Naive B cell (primary cell): ENCODE measurements at regions not wholly inside any gene's neighbourhood (a gene's known extent, or its start where the extent isn't known, plus 50 kb on each side); places are given as distances from the start of the nearest gene placed in this dataset.
"Not testable (repeated sequence)": the region's sequence is repeated elsewhere in the genome, so short reads cannot be mapped to it uniquely, and the experiment has no call there.

Source experiments
- ATAC-seq, 2 donors: fragments of 150-1000 bp; cut with Tn5 transposase; 2 replicates each; pipeline ENCODE4 v1.10.0; 2021; ENCODE audit warnings: low read depth in 2 of 2, mild to moderate bottlenecking in 2 of 2, moderate library complexity in 2 of 2
- DNase-seq: peaks from one replicate; pipeline ENCODE4 v3.0.0; 2022
- H3K27ac Mint-ChIP-seq, 6 donors: one replicate each; pipeline ENCODE4 v1.8.0; 2020 to 2022; ENCODE audit warnings: mild to moderate bottlenecking in 6 of 6, mixed read lengths in 6 of 6, moderate library complexity in 5 of 6, inconsistent platforms in 2 of 6
- H3K27me3 Mint-ChIP-seq, 3 donors: one replicate each; pipeline ENCODE4 v1.8.0; 2021 to 2022; ENCODE audit warnings: mixed read lengths in 3 of 3, mild to moderate bottlenecking in 1 of 3
- H3K36me3 Mint-ChIP-seq, 2 donors: one replicate each; pipeline ENCODE4 v1.8.0; 2020 to 2022; ENCODE audit warnings: mixed read lengths in 2 of 2, inconsistent platforms in 1 of 2, mild to moderate bottlenecking in 1 of 2
- H3K4me1 Mint-ChIP-seq, 3 donors: one replicate each; pipeline ENCODE4 v1.8.0; 2020 to 2022; ENCODE audit warnings: mixed read lengths in 3 of 3, inconsistent platforms in 1 of 3, mild to moderate bottlenecking in 1 of 3, moderate library complexity in 1 of 3
- H3K4me3 Mint-ChIP-seq, 8 donors: one replicate each; pipeline ENCODE4 v1.8.0; 2020 to 2022; ENCODE audit warnings: mild to moderate bottlenecking in 8 of 8, mixed read lengths in 8 of 8, moderate library complexity in 8 of 8, inconsistent platforms in 2 of 8
- H3K9me3 Mint-ChIP-seq, 7 donors: one replicate each; pipeline ENCODE4 v1.8.0; 2020 to 2022; ENCODE audit warnings: mixed read lengths in 7 of 7, mild to moderate bottlenecking in 5 of 7, inconsistent platforms in 2 of 7, moderate library complexity in 1 of 7

GRCh38 chr1:99539131-99539530 lies 106.8 kb upstream of the PALMD start:
- no peak overlapping the region for H3K4me3 Mint-ChIP-seq
- no peak overlapping the region for H3K27ac Mint-ChIP-seq
- ATAC-seq = no peak
- DNase-seq = no peak
- no peaks in the 10 kb centered on the region for H3K4me1 Mint-ChIP-seq
- peaks cover 0 to 7% (median 0%) of the 10 kb centered on the region in 3 donors for H3K27me3 Mint-ChIP-seq
- H3K9me3 Mint-ChIP-seq = peaks cover 0 to 5% (median 0%) of the 10 kb centered on the region in 7 donors
- H3K36me3 Mint-ChIP-seq = no peaks in the 10 kb centered on the region

- Mint-ChIP-seq H3K4me3 (no peak overlapping the region), H3K9me3 (peaks cover 0 to 5% (median 0%) of the 10 kb centered on the region in 7 donors), H3K4me1 (no peaks in the 10 kb centered on the region), H3K36me3 (no peaks in the 10 kb centered on the region), H3K27ac (no peak overlapping the region), H3K27me3 (peaks cover 0 to 7% (median 0%) of the 10 kb centered on the region in 3 donors)
- no peak for ATAC-seq
- no peak for DNase-seq
Observed at GRCh38 chr1:99540744-99541143, 105.2 kb upstream of the PALMD start.

GRCh38 chr1:99544328-99544727 lies 101.6 kb upstream of the PALMD start:
- ATAC-seq = no peak
- H3K36me3 Mint-ChIP-seq = no peaks in the 10 kb centered on the region
- H3K27ac Mint-ChIP-seq = no peak overlapping the region

GRCh38 chr1:99546432-99547416 lies 99.2 kb upstream of the PALMD start:
- no peak for ATAC-seq
- Mint-ChIP-seq H3K27ac (no peak overlapping the region), H3K9me3 (peaks cover 0 to 4% (median 0%) of the 10 kb centered on the region in 7 donors), H3K4me1 (no peaks in the 10 kb centered on the region), H3K36me3 (no peaks in the 10 kb centered on the region), H3K27me3 (peaks cover 7 to 11% (median 11%) of the 10 kb centered on the region in 3 donors), H3K4me3 (no peak overlapping the region)
- DNase-seq = no peak

More at GRCh38 chr1:99544328-99544727, 101.6 kb upstream of the PALMD start:
- H3K27me3 Mint-ChIP-seq = peaks cover 0 to 7% (median 0%) of the 10 kb centered on the region in 3 donors
- H3K9me3 Mint-ChIP-seq = no peaks in the 10 kb centered on the region
- DNase-seq = no peak
- no peaks in the 10 kb centered on the region for H3K4me1 Mint-ChIP-seq
- H3K4me3 Mint-ChIP-seq = no peak overlapping the region

GRCh38 chr1:99548943-99549605 lies 96.8 kb upstream of the PALMD start:
- DNase-seq (no peak), ATAC-seq (no peak)
- no peak overlapping the region for H3K27ac Mint-ChIP-seq
- H3K27me3 Mint-ChIP-seq = peaks cover 4 to 12% (median 11%) of the 10 kb centered on the region in 3 donors
- H3K36me3 Mint-ChIP-seq = no peaks in the 10 kb centered on the region
- no peaks in the 10 kb centered on the region for H3K4me1 Mint-ChIP-seq
- H3K4me3 Mint-ChIP-seq = no peak overlapping the region
- peaks cover 0 to 4% (median 0%) of the 10 kb centered on the region in 7 donors for H3K9me3 Mint-ChIP-seq

GRCh38 chr1:99550198-99550597 lies 95.7 kb upstream of the PALMD start:
- DNase-seq (no peak), ATAC-seq (no peak)
- peaks cover 4 to 12% (median 11%) of the 10 kb centered on the region in 3 donors for H3K27me3 Mint-ChIP-seq
- H3K36me3 Mint-ChIP-seq = no peaks in the 10 kb centered on the region
- H3K4me1 Mint-ChIP-seq = no peaks in the 10 kb centered on the region
- peaks cover 0 to 9% (median 3%) of the 10 kb centered on the region in 7 donors for H3K9me3 Mint-ChIP-seq
- no peak overlapping the region for H3K27ac Mint-ChIP-seq
- H3K4me3 Mint-ChIP-seq = no peak overlapping the region

GRCh38 chr1:99551812-99552614 lies 93.9 kb upstream of the PALMD start:
- DNase-seq (no peak), ATAC-seq (no peak)
- Mint-ChIP-seq H3K36me3 (no peaks in the 10 kb centered on the region), H3K4me1 (no peaks in the 10 kb centered on the region), H3K27me3 (peaks cover 4 to 12% (median 11%) of the 10 kb centered on the region in 3 donors), H3K9me3 (peaks cover 0 to 9% (median 4%) of the 10 kb centered on the region in 7 donors), H3K4me3 (no peak overlapping the region), H3K27ac (no peak overlapping the region)

GRCh38 chr1:99553301-99553700 lies 92.6 kb upstream of the PALMD start:
- Mint-ChIP-seq H3K27me3 (peaks cover 4 to 12% (median 11%) of the 10 kb centered on the region in 3 donors), H3K36me3 (no peaks in the 10 kb centered on the region), H3K4me3 (no peak overlapping the region), H3K27ac (no peak overlapping the region), H3K4me1 (no peaks in the 10 kb centered on the region), H3K9me3 (peaks cover 0 to 10% (median 4%) of the 10 kb centered on the region in 7 donors)
- no peak for ATAC-seq
- no peak for DNase-seq

GRCh38 chr1:99553819-99554218 lies 92.1 kb upstream of the PALMD start:
- H3K4me1 Mint-ChIP-seq, H3K27ac Mint-ChIP-seq, DNase-seq, H3K4me3 Mint-ChIP-seq, ATAC-seq, H3K36me3 Mint-ChIP-seq: not testable (repeated sequence)
- H3K27me3 Mint-ChIP-seq = peaks cover 4 to 12% (median 11%) of the 10 kb centered on the region in 3 donors
- H3K9me3 Mint-ChIP-seq = peaks cover 0 to 10% (median 4%) of the 10 kb centered on the region in 7 donors

GRCh38 chr1:99554727-99555126 lies 91.2 kb upstream of the PALMD start:
- H3K9me3 Mint-ChIP-seq = peaks cover 0 to 10% (median 4%) of the 10 kb centered on the region in 7 donors
- ATAC-seq (no peak), DNase-seq (no peak)
- H3K27me3 Mint-ChIP-seq = peaks cover 4 to 12% (median 11%) of the 10 kb centered on the region in 3 donors
- H3K36me3 Mint-ChIP-seq = no peaks in the 10 kb centered on the region
- no peaks in the 10 kb centered on the region for H3K4me1 Mint-ChIP-seq
- H3K4me3 Mint-ChIP-seq = no peak overlapping the region
- no peak overlapping the region for H3K27ac Mint-ChIP-seq

- H3K36me3 Mint-ChIP-seq = no peaks in the 10 kb centered on the region
- no peak for ATAC-seq
- no peak overlapping the region for H3K27ac Mint-ChIP-seq
- no peaks in the 10 kb centered on the region for H3K4me1 Mint-ChIP-seq
- no peak for DNase-seq
- peaks cover 0 to 5% (median 0%) of the 10 kb centered on the region in 3 donors for H3K27me3 Mint-ChIP-seq
- no peak overlapping the region for H3K4me3 Mint-ChIP-seq
- peaks cover 0 to 13% (median 11%) of the 10 kb centered on the region in 7 donors for H3K9me3 Mint-ChIP-seq
Observed at GRCh38 chr1:99557546-99558202, 88.2 kb upstream of the PALMD start.

GRCh38 chr1:99559166-99559565 lies 86.7 kb upstream of the PALMD start:
- Mint-ChIP-seq H3K27ac (no peak overlapping the region), H3K4me3 (no peak overlapping the region), H3K9me3 (peaks cover 0 to 20% (median 9%) of the 10 kb centered on the region in 7 donors), H3K36me3 (no peaks in the 10 kb centered on the region), H3K4me1 (no peaks in the 10 kb centered on the region), H3K27me3 (no peaks in the 10 kb centered on the region)
- DNase-seq = no peak
- no peak for ATAC-seq
